MV-4-11 (cell line): ENCODE measurements at regions not wholly inside any gene's neighbourhood (a gene's known extent, or its start where the extent isn't known, plus 50 kb on each side); places are given as distances from the start of the nearest gene placed in this dataset.
"Not testable (repeated sequence)": the region's sequence is repeated elsewhere in the genome, so short reads cannot be mapped to it uniquely, and the experiment has no call there.

Experiments used
- DNase-seq: peaks from one replicate; lab custom pipeline; 2025; lab: John Stamatoyannopoulos, UW

DNA sequence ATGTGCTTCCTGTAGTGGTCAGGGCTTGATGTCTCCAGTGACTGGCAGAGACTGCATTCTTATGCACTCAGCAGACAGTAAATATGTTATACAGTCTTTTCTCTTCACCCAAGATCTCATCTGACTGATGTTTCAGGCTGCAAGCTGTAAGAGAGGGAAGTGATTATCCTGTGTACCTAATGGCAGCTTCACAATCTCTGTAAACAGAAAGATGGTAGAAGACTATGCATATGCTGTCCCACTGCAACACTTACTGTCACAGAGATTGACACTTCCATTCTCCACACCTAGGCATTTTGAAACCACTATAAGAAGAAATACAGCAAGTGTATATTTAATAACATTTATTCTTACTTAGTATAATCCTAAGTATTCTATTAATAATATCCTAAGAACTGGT lies 97.6 kb upstream of the ANXA1 start:
- no peak for DNase-seq

DNA sequence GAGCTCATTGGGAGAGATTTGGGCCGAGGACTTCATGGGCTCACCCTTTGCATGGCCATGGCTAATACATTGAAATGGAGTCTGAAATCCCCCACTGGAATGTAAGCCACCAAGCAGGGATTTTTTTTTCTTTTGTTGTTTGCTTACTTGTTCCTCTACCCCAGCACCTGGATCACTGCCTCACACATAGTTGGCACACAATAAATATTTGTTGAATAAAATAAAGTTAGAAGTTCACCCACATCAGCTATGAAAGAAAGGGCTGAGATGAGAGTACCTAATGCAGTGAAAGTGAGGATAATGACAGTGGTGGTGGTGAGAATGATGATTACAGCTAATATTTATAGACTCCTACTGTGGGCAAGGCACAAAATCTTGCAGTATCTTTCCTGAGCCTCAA lies 98.1 kb upstream of the ANXA1 start:
- no peak for DNase-seq

DNA sequence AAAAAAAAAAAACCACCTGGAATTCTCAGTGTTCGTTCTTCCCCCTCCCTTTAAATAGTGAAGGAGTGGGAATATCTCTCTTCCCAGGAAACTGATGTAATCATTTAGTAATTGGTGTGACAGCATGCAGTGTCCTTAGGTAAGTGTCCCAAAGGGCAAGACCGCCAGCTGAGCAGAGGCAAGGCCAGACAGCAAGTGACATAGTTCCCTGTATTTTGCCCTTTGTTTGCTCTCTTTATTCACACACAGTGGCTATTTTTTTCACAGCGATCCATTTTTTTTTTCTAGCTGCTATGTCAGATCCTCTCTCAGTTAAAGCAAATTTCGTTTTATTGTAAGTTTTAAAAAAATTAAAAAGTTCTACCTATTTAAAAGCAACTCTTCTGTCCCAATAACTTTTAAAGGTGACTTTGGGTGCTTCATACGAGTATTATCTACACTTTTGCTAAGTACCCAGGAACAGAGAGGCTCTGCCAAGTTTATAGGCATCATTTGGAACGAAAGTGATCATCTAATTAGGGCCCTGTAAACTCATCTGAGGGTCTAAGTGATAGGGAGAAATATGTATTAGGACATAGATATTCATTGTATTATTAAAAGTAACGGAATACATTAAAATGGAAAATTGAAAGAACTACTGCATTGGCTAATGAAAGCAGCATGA lies 98.2 kb upstream of the ALDH1A1 start:
- no peak for DNase-seq

DNA sequence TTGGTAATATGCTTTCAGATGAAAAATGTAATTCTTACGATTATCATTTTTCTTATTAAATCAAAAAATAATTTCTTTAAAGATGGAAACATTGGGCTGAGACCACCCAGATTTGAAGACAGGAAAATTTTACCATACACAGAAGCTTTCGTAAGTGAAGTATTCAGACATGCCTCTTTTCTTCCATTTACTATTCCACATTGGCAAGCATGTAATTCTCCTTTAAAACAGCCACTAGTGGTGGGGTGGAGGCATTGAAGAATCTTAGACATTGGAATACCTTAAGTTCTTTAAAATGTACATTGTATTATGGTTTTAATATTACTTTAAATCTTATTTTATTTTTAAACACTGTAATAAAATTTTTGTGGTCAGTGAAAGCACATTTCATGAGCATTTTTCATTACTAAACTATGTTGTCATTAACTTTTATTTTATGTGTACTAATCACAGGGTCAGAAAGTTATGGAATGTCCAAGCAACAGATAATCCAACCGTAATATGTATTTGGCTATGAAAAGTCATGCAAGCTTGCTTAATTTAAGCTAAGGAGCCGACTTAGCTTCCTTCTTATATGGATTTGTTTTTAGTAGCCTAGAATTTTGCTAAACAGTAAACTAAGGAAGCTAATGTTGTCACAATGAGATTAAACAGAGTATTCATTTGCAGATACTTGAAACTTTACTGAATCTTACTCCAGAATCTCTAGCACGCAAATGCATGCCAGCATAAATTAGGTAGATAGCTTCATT lies 97.4 kb upstream of the ALDH1A1 start:
- no peak for DNase-seq

DNA sequence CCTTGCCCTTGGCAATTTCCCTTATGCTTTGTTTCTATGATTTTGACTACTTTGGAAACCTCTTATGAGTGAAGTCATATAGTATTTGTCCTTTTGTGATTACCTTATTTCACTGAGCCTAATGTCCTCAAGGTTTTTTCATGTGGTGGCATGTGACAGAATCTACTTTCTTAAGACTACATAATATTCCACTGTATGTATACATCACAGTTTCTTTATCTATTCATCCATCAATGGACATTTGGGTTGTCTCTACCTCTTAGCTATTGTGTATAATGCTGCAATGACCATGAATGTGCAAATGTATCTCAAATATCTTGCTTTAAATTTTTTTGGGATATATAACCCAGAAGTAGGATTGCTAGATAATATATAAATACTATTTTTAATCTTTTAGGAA lies 96.4 kb upstream of the ALDH1A1 start:
- DNase-seq: no peak

DNA sequence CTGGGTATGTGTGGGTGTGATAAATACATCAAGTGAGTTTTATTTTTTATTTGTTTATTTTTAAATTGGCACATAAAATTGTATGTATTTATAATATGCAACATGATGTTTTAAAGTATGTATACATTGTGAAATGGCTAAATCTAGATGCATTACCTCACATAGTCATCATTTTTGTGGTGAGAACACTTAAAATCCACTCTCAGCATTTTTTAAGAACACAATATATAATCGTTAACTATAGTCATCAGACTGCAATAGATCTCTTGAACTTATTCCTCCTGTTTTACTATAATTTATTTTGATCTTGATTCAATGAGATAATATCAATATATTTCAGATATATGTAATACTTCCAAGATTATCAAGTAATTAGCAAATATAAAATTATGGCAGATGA lies 93.9 kb upstream of the ALDH1A1 start:
- no peak for DNase-seq

DNA sequence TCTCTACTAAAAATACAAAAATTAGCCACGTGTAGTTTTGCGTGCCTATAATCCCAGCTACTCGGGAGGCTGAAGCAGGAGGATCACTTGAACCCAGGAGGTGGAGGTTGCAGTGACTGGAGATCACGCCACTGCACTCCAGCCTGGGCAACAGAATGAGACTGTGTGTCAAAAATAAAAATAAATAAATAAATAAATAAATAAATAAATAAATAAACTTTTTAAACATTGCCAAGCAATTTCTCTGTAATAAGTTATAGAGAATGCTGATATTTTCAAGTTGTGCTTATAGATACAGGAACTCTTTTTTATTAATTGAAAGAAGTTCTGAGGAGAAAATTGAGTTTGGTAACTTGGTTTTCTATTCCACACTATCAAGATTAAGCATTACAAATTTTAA lies 91.9 kb upstream of the ALDH1A1 start:
- not testable (repeated sequence) for DNase-seq

DNA sequence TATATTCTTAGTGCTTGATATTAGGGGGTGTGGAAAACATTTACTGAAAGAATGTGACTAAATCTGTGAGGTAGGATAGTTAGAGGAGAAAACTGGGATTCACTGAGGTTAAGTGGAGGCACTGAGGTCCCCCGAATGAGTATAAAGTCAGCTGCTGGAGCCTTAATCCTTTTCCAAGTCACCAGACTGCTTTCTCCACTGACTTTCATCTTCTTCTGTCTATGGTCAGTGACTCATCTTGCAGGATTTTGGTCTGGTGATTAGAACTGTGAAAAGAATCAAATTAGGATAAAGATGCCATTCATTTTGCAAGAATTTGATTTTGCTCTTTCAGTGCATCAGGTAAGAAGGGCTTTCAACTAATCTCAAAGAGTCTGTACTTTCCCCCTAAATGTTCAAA lies 89.3 kb upstream of the ALDH1A1 start:
- DNase-seq: no peak

DNA sequence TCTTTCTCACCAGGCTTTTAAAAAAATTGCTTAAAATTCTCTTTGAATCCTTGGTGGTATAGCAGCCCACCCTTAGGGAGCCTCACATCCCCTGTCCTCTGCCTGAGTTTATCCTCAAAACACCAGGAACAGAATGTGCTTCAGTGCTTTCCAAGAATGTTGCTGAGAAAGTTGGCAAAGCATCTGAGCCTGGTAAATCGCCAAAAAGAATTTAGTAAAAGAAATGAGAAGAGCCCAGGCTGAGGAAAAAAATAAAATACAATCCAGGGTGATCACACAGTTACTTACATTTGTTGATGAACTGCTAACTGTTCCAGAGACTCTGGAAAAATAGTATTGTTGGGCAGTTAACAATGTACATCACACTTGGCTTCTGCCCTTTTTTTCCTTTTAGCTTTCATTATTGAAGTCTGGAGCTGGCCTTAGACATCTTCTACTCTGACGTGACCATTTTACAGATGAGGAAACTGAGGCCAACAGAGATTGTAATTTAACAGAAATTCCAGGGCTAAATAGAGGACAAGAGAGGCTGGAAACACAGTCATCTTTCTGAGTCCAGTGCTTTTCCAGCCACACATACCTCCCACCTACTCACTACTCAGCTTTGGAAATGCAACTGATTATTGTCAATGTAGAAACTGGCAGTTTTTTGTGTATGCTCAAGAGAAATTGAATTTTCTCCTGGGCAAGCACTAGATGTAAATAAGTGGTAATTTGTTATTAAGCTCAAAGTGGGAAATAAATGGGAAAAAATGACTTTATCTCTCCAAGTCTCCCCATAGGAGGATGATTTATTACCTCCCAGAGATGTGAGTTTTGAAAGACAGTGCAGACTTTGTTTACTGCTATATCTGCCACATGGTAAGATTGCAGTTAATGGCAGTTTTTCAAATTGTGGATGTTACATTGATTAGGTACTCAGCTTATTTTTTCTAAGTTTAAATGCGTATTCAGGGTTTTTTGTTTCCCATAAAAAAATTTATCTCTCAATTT lies 86.7 kb upstream of the ALDH1A1 start:
- DNase-seq: no peak

DNA sequence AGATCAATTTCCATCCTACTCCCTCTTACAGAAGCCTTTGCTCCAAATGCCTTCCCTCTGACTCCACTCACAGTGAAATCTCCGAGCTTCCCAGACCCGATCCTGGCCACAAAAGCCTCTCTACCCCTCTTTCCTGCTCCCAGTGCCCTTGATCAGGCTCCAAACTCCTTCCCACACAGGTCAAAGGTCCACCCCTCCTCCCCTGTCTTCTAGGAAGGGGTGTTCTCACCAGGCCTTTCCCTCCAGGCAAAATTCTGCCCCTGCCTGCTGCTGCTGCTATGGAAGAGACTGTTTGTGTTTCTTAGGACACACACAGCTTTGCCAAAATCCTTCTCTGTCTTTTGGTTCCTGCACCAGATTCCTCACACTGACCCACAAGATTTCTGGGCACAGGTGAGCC lies 85.8 kb upstream of the ALDH1A1 start:
- DNase-seq: no peak

DNA sequence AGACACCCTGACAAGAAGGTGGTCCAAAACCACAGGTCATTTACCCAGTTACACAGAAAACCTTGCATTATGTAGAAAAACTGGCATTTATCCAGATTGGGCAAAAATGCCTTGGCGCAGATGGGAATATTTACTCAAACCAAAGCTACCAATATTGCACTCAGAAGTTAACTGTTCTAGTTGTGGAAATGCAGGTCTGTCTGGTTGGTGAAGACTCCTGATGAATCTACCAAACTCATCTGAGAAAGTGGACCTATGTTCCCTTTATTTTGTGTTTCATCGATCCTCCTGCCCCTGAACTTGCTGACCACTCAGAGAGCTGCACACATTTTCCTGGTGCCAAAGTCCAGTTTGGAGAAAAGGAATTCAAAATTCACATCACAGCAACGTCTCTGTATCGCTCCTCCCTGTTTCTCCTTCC lies 85.2 kb upstream of the ALDH1A1 start:
- no peak for DNase-seq

DNA sequence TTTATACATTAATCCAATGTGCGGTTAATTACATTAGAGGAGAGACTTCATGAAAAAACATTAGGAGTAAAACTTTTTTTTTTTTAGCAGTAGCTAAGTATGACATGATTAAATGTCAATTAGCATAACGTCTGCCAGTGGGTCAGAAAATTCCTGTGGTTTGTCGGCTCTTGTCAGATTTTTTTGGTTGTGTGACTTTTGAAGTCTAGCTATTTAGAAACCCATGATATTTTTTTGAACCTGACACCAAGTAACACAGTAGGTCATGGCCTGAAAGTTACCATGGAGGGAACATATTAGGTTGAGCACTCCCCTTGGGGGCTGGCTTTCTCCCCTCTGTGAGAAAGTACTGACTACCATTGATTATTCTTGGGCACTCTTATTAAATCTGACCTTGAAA lies 84.8 kb upstream of the ALDH1A1 start:
- no peak for DNase-seq

DNA sequence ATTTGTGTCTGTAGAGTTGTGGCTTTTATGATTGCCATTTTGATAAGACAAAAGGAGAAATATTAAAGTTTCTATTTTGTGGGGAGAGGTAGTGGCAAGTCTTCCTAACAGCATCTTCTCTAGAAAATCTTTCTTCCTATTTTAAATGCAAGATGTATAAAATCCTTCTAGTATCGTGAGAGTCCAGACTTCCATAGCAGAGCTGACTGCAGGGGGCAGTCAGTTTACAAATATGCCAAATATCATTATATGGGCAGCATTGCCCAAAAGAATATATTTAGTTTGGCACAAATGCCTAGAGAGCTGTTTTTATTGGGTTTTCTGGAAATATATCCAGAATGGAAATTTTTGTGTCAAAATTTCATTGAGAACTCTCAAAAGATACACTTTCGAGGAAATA lies 82.1 kb upstream of the ALDH1A1 start:
- DNase-seq: no peak

DNA sequence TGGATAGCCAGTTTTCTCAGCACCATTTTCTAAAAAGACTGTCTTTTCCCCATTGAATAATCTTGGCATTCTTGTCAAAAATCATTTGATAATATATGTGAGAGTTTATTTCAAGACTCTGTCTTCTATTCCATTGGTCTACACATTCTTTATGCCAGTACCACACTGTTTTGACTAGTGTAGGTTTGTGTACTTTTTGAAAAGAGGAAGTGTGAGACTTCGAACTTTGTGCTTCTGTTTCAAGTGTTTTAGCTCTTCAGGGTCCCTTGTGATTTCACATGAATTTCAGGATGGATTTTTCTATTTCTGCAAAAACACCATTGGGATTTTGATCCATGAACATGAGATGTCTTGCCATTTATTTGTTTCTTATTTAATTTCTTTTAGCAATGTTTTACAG lies 78.5 kb upstream of the ALDH1A1 start:
- DNase-seq: no peak

DNA sequence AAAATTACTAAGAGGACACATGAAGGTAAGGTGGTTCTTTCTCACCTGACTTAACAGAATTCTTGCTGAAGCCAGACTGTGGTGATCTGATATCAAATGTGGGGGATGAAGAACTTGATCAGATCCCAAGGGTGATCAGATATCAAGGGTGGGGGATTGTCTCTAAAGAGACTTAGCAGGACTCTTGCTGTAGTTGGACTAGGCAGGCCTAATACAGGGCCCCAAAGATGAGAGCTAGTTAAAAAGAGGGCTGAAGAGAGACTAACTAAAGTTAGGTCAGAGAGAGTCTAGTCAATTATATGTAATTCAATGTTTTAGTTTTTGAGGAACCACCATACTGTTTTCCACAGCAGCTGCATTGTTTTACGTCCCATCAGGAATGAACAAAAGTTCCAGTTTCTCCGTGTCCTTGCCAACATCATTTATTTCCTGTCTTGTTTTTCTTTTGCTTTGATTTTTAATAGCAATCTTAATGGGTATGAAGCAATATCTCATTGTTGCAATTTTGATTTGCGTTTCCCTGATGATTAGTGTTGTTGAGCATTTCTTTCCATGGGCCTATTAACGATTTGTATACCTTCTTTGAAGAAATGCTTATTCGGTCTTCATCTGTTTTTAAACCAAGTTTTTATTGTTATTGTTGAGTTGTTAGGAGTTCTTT lies 77.6 kb upstream of the ALDH1A1 start:
- no peak for DNase-seq

DNA sequence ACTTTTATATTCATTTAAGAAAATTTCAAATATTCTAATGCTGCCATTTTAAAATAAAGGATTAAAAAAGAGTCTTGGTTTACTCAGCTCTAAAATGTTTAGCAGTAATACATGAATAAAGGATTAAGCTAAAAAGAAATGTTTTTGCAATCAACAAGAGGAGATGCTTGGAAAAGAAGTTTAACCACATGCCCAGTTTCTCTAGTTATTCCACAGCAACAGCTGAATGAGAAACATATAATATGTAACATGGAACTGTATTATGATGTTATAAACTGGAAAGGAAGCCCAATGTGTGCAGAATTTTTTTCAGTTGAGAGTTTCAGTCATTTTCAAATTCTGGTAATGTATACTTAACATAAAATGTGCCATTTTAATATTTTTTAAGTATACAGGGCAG lies 76.5 kb upstream of the ALDH1A1 start:
- no peak for DNase-seq

DNA sequence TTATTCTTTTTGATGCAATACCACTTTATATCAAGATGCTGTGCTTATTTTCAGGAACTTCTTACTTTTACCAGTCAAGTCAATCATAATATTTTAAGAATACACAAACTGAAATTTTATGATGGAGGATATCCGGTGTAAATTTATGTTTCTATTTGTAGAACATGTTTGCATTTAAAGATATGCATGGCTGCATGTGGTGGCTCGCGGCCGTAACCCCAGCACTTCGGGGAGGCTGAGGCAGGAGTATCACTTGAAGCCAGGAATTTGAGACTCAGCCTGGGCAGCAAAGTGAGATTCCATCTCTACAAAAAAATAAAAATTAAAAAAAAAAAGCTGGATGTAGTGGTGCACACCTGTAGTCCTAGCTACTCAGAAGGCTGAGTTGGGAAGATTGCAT lies 73.5 kb upstream of the ALDH1A1 start:
- no peak for DNase-seq

DNA sequence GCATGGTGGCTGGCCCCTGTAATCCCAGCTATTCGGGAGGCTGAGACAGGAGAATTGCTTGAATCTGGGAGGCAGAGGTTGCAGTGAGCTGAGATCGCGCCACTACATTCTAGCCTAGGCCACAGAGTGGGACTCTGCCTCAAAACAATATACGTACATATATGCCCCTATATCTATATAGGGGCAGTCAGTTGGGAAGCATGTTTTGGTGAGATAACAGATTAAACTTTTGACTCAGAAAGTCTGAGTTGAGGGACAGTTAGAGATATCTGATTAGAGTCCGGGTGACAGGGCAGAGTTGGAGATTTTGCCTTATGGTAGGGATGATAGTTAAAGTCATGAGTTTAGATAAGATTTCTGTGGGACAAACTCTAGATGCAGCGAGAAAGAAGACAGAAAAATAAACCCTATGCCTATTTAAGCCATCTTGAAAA lies 71.8 kb upstream of the ALDH1A1 start:
- no peak for DNase-seq

DNA sequence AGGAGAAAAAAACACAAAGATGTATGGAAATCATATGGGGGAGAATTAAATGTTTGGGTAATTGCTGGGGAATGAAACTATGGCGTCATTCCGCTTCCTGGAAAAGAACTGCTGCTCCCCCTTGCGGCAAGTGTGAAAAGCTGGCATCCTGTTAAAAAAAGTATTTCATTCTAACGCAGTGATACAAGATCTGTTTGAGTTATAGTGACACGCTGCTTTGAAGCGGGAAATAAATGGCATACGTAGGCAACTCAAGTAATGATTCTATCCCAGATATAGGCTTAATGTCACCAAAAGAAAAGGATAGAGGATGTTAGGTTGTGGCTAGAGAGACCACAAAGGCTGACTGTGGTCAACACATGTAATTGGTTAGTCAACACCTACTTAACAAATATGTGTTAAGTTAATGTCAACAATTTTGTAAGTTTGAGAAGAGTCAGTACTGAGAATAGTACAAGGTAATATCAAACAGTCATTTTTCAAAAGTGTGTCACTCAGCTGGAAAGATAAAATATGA lies 70.2 kb upstream of the ALDH1A1 start:
- peak; percentile 45 for DNase-seq

DNA sequence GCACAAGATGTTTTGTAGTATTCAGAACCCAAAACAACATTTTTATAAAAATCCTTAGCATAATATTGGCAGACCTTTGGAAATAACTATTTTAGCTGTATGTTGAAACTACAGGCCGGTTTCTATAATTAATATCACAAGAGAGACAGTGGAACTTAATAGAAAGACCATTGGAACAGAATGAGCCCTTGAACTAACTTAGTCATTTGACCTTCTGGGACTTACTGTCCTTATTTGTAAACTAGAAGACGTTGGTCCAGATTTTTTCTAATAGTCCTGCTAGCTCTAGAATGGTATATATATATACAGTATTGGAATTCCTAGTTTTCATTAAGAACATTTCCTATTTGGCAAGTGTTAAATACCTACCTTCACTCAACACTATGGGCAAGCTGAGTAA lies 69.5 kb upstream of the ALDH1A1 start:
- DNase-seq: no peak

DNA sequence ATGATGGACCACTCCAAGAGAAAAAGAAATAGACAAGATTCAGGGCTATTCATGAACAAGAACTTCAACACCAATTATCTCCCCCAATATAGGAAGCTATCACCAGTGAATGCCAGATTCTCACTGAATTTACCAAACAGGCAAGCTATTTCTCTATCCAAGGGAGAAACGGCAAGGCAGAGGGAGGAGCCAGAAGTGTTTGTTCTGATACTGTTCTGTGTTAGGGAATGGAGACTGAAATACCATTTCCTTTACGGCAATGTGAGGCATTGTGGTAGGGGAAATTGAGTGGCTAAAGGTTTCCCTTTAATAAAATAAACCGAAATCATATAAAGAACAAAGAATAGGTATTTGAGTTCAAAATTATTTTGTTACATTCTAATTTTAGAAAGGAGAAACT lies 68.0 kb upstream of the ALDH1A1 start:
- DNase-seq: no peak

DNA sequence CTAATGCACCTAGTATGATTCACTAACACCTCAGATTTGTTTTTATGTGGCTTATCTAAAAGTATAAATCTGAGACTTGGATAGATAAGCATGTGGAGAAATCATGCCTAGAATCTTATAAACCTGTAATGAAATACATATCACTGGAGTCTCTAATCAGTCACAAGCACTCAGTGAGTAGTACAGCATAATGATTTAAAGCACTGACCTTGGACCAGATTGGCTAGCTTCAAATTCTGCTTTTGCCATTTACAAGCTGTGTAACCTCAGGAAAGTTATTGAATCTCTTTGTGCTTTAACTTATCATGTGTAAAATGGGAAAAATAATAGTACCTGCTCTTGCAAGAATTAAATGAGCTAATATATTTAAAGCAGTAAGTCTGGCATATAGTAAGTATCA lies 61.2 kb upstream of the ALDH1A1 start:
- DNase-seq: no peak
